Uterus (tissue), 3 donors: ENCODE measurements at regions not wholly inside any gene's neighbourhood (a gene's known extent, or its start where the extent isn't known, plus 50 kb on each side); places are given as distances from the start of the nearest gene placed in this dataset.
"Not testable (repeated sequence)": the region's sequence is repeated elsewhere in the genome, so short reads cannot be mapped to it uniquely, and the experiment has no call there.

Experiments used
- DNase-seq, 2 donors: peaks; one replicate each; pipeline ENCODE4 v3.0.0-alpha.2; 2019 to 2020
- H3K27ac ChIP-seq, 2 donors: fragments of 200-600 bp; sonication (generic); 1 replicate in 1 of 2; 2 replicates in 1 of 2; pipeline ENCODE4 v1.5.1; 2016 to 2018
- H3K27me3 ChIP-seq, 2 donors: fragments of 200-600 bp; sonication (generic); one replicate each; pipeline ENCODE4 v1.5.1; 2018 to 2019; ENCODE audit warnings: control low read depth in 1 of 2
- H3K36me3 ChIP-seq, 2 donors: fragments of 200-600 bp; sonication (generic); one replicate each; pipeline ENCODE4 v1.5.1; 2019; ENCODE audit warnings: control low read depth in 1 of 2
- H3K4me1 ChIP-seq, 2 donors: fragments of 200-600 bp; sonication (generic); one replicate each; pipeline ENCODE4 v1.5.1; 2018 to 2019; ENCODE audit warnings: control low read depth in 1 of 2
- H3K4me3 ChIP-seq, 2 donors: fragments of 200-600 bp; sonication (generic); 1 replicate in 1 of 2; 2 replicates in 1 of 2; pipeline ENCODE4 v1.5.1; 2018 to 2019; ENCODE audit warnings: mild to moderate bottlenecking in 1 of 2
- H3K9me3 ChIP-seq, 2 donors: fragments of 200-600 bp; sonication (generic); one replicate each; pipeline ENCODE4 v1.5.1; 2019; ENCODE audit warnings: control low read depth in 1 of 2
- POLR2A ChIP-seq, 2 donors: fragments of 450-650 bp; IDR thresholded peaks; one replicate each; pipeline ENCODE4 v1.6.1; 2016; ENCODE audit warnings: antibody characterized with exemption in 2 of 2, mild to moderate bottlenecking in 1 of 2, moderate library complexity in 1 of 2
- intact Hi-C: fragments of 100-400 bp; cut with DNase I; formaldehyde crosslinking; loops from one replicate; pipeline ENCODE4 v1.15.1; 2023; ENCODE audit warnings: low total_unique reads
- TF ChIP-seq, protein P1 (sequence below), 4 experiments: fragments of 200-600 bp in 2 of 4; fragments of 450-650 bp in 2 of 4; sonication (generic) in 2 of 4; IDR thresholded peaks; one replicate each; pipeline ENCODE4 v1.5.1; 2016 to 2019; ENCODE audit warnings: antibody characterized with exemption in 4 of 4, mild to moderate bottlenecking in 2 of 4, moderate library complexity in 1 of 4
- donor health status: DM: yes; HTN: yes; CAD: no.

GRCh38 chr6:163860287-163861081 is 446.0 kb downstream of the QKI start:
- Histone ChIP-seq H3K27me3 (no peaks in the 10 kb centered on the region), H3K4me1 (no peaks in the 10 kb centered on the region), H3K9me3 (no peaks in the 10 kb centered on the region), H3K36me3 (no peaks in the 10 kb centered on the region), H3K4me3 (no peak overlapping the region), H3K27ac (no peak overlapping the region)
- no peak for DNase-seq
- intact Hi-C loops, result no loop called here
- TF ChIP-seq POLR2A (IDR thresholded peaks at IDR 0.05), result no peak
- TF ChIP-seq, protein P1, sequence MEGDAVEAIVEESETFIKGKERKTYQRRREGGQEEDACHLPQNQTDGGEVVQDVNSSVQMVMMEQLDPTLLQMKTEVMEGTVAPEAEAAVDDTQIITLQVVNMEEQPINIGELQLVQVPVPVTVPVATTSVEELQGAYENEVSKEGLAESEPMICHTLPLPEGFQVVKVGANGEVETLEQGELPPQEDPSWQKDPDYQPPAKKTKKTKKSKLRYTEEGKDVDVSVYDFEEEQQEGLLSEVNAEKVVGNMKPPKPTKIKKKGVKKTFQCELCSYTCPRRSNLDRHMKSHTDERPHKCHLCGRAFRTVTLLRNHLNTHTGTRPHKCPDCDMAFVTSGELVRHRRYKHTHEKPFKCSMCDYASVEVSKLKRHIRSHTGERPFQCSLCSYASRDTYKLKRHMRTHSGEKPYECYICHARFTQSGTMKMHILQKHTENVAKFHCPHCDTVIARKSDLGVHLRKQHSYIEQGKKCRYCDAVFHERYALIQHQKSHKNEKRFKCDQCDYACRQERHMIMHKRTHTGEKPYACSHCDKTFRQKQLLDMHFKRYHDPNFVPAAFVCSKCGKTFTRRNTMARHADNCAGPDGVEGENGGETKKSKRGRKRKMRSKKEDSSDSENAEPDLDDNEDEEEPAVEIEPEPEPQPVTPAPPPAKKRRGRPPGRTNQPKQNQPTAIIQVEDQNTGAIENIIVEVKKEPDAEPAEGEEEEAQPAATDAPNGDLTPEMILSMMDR (IDR thresholded peaks at IDR 0.05), result no peak

DNA sequence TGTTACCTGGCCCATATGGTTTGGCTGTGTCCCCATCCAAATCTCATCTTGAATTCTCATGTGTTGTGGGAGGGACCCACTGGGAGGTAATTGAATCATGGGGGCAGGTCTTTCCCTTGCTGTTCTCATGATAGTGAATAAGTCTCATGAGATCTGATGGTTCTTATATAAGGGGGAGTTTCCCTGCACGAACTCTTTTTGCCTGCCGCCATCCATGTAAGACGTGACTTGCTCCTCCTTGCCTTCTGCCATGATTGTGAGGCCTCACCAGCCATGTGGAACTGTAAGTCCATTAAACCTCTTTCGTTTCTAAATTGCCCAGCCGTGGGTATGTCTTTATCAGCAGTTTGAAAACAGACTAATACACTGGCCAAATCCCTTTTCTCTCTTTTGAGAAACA is 444.4 kb downstream of the QKI start:
- H3K4me3 ChIP-seq, H3K36me3 ChIP-seq, H3K4me1 ChIP-seq, intact Hi-C loops, H3K27me3 ChIP-seq, H3K9me3 ChIP-seq, DNase-seq, H3K27ac ChIP-seq: not testable (repeated sequence)

- no peaks in the 10 kb centered on the region for H3K36me3 ChIP-seq
- intact Hi-C loops, result no loop called here
- H3K4me3 ChIP-seq, result no peak overlapping the region
- H3K27ac ChIP-seq, result no peak overlapping the region
- TF ChIP-seq POLR2A (IDR thresholded peaks at IDR 0.05), result no peak
- TF ChIP-seq, protein P1 (IDR thresholded peaks at IDR 0.05), result no peak
- H3K27me3 ChIP-seq, result no peaks in the 10 kb centered on the region
- H3K4me1 ChIP-seq, result no peaks in the 10 kb centered on the region
- no peaks in the 10 kb centered on the region for H3K9me3 ChIP-seq
- no peak for DNase-seq
Measured at GRCh38 chr6:163857421-163857820, 442.9 kb downstream of the QKI start.

DNA sequence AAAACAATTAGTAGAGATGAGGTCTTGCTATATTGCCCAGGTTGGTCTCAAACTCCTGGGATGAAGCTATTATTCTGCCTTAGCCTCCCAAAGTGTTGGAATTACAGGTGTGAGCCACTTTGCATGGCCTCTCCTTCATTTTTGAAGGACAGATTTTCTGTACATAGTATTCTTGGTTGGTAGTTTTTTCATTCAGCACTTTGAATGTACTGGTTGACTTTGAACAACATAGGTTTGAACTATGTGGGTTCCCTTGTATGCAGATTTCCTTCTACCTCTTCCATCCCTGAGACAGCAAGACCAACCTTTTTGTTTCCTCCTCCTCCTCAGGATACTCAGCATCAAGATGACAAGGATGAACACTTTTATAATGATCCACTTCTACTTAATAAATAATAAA is 436.4 kb downstream of the QKI start:
- no peaks in the 10 kb centered on the region for H3K36me3 ChIP-seq
- no peak overlapping the region for H3K27ac ChIP-seq
- DNase-seq, result no peak
- TF ChIP-seq, protein P1 (IDR thresholded peaks at IDR 0.05), result no peak
- no peak for TF ChIP-seq POLR2A (IDR thresholded peaks at IDR 0.05)
- H3K9me3 ChIP-seq, result peaks cover 0 to 11% of the 10 kb centered on the region in 2 donors
- no peaks in the 10 kb centered on the region for H3K27me3 ChIP-seq
- no peaks in the 10 kb centered on the region for H3K4me1 ChIP-seq
- no peak overlapping the region for H3K4me3 ChIP-seq
- intact Hi-C loops, result no loop called here

DNA sequence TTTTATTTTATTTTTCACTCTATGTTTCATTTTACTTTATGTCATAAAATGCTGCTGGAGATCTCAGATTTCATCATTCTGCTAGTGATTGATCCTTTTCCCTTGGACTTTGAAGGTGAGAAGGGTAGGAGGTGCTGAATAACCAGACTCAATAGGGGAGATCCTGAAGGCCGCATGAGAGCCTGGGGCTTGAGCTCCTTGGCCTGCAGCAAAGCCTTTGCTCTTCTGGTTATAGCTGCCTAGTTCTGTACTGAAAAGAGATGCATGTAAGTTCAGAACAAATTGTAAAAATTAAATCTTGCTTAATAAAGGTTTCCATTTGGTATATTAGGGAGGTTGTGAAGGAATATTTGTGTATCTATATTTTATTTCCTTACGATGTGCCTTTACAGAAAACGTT is 430.2 kb downstream of the QKI start:
- intact Hi-C loops, result no loop called here
- TF ChIP-seq, protein P1 (IDR thresholded peaks at IDR 0.05), result no peak
- TF ChIP-seq POLR2A (IDR thresholded peaks at IDR 0.05), result no peak
- H3K36me3 ChIP-seq, result no peaks in the 10 kb centered on the region

More for the DNA sequence above, 430.2 kb downstream of the QKI start:
- H3K4me1 ChIP-seq, result no peaks in the 10 kb centered on the region
- no peaks in the 10 kb centered on the region for H3K27me3 ChIP-seq
- no peaks in the 10 kb centered on the region for H3K9me3 ChIP-seq
- no peak for DNase-seq
- no peak overlapping the region for H3K27ac ChIP-seq
- no peak overlapping the region for H3K4me3 ChIP-seq
